HEK293 (cell line): ENCODE measurements at regions not wholly inside any gene's neighbourhood (a gene's known extent, or its start where the extent isn't known, plus 50 kb on each side); places are given as distances from the start of the nearest gene placed in this dataset.

Experiments used
- ATF2 ChIP-seq: fragments of 450-650 bp; formaldehyde crosslinking; IDR thresholded peaks from 2 replicates; pipeline ENCODE4 v1.5.1; 2016; ENCODE audit warnings: missing biosample characterization, missing genetic modification characterization, low read depth
- KLF9 ChIP-seq: fragments of 450-650 bp; formaldehyde crosslinking; IDR thresholded peaks from 2 replicates; pipeline ENCODE4 v1.5.1; 2016; ENCODE audit warnings: missing biosample characterization, missing genetic modification characterization, low read depth
- MEIS1 ChIP-seq: sonication (generic); formaldehyde crosslinking; IDR thresholded peaks from 2 replicates; pipeline ENCODE4 v1.8.1; 2022; ENCODE audit warnings: missing genetic modification reagents, mild to moderate bottlenecking, borderline replicate concordance
- SP2 ChIP-seq: fragments of 450-650 bp; formaldehyde crosslinking; IDR thresholded peaks from 2 replicates; pipeline ENCODE4 v1.5.1; 2016; ENCODE audit warnings: missing biosample characterization, missing genetic modification characterization
- ZNF2 ChIP-seq: fragments of 450-650 bp; formaldehyde crosslinking; IDR thresholded peaks from 2 replicates; pipeline ENCODE4 v1.5.1; 2016; ENCODE audit warnings: missing biosample characterization, missing genetic modification characterization
- ZNF274 ChIP-seq, 2 experiments: fragments of 200-500 bp in 1 of 2; fragments of 450-650 bp in 1 of 2; sonication (Bioruptor generic) in 1 of 2; formaldehyde crosslinking in 1 of 2; IDR thresholded peaks; 2 replicates each; pipeline versions ENCODE4 v1.5.1 to v1.6.1; 2014 to 2016; ENCODE audit warnings: borderline replicate concordance in 1 of 2, inconsistent platforms in 1 of 2, low read length in 1 of 2, missing biosample characterization in 1 of 2, missing genetic modification characterization in 1 of 2
- ZNF311 ChIP-seq: fragments of 450-650 bp; formaldehyde crosslinking; IDR thresholded peaks from 2 replicates; pipeline ENCODE4 v1.5.1; 2017; ENCODE audit warnings: missing biosample characterization, missing genetic modification characterization, borderline replicate concordance
- ZNF433 ChIP-seq: fragments of 450-650 bp; formaldehyde crosslinking; IDR thresholded peaks from 2 replicates; pipeline ENCODE4 v1.5.1; 2016; ENCODE audit warnings: missing biosample characterization, missing genetic modification characterization, low read depth
- ZNF501 ChIP-seq: fragments of 450-650 bp; formaldehyde crosslinking; IDR thresholded peaks from 2 replicates; pipeline ENCODE4 v1.5.1; 2016; ENCODE audit warnings: missing biosample characterization, missing genetic modification characterization
- ZNF549 ChIP-seq: fragments of 450-650 bp; IDR thresholded peaks from 2 replicates; pipeline ENCODE4 v1.5.1; 2018; ENCODE audit warnings: missing biosample characterization, missing genetic modification characterization, mild to moderate bottlenecking, inconsistent platforms, moderate library complexity
- ZNF555 ChIP-seq: fragments of 450-650 bp; formaldehyde crosslinking; conservative IDR thresholded peaks from 2 replicates; pipeline ENCODE4 v1.5.1; 2017; ENCODE audit warnings: missing biosample characterization, mild to moderate bottlenecking, missing genetic modification characterization, inconsistent platforms
- TF ChIP-seq, protein P1 (sequence below): fragments of 450-650 bp; formaldehyde crosslinking; IDR thresholded peaks from 2 replicates; pipeline ENCODE4 v1.5.1; 2016; ENCODE audit warnings: missing biosample characterization, missing genetic modification characterization
- TF ChIP-seq, protein P2 (sequence below): fragments of 450-650 bp; formaldehyde crosslinking; IDR thresholded peaks from 2 replicates; pipeline ENCODE4 v1.5.1; 2017; ENCODE audit warnings: missing biosample characterization, missing genetic modification characterization

GRCh38 chr10:129203819-129204218, 263.2 kb upstream of the MGMT start:
- TF ChIP-seq ZNF549 (tag by site-specific recombination) (no peak), SP2 (tag by site-specific recombination) (no peak), KLF9 (tag by site-specific recombination) (no peak), ZNF555 (tag by site-specific recombination) (no peak), ATF2 (no peak), ZNF501 (tag by site-specific recombination) (no peak), MEIS1 (CRISPR knock-in tag) (no peak), ZNF2 (tag by site-specific recombination) (no peak), ZNF433 (no peak), ZNF311 (tag by site-specific recombination) (no peak), ZNF274 (IDR thresholded peaks at IDR 0.05; ENCODE audit: low read length) (no peak), ZNF274 (tag by site-specific recombination; IDR thresholded peaks at IDR 0.05; ENCODE audit: borderline replicate concordance) (no peak)
- TF ChIP-seq, protein P1, sequence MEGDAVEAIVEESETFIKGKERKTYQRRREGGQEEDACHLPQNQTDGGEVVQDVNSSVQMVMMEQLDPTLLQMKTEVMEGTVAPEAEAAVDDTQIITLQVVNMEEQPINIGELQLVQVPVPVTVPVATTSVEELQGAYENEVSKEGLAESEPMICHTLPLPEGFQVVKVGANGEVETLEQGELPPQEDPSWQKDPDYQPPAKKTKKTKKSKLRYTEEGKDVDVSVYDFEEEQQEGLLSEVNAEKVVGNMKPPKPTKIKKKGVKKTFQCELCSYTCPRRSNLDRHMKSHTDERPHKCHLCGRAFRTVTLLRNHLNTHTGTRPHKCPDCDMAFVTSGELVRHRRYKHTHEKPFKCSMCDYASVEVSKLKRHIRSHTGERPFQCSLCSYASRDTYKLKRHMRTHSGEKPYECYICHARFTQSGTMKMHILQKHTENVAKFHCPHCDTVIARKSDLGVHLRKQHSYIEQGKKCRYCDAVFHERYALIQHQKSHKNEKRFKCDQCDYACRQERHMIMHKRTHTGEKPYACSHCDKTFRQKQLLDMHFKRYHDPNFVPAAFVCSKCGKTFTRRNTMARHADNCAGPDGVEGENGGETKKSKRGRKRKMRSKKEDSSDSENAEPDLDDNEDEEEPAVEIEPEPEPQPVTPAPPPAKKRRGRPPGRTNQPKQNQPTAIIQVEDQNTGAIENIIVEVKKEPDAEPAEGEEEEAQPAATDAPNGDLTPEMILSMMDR (tag by site-specific recombination) = no peak
- TF ChIP-seq, protein P2, sequence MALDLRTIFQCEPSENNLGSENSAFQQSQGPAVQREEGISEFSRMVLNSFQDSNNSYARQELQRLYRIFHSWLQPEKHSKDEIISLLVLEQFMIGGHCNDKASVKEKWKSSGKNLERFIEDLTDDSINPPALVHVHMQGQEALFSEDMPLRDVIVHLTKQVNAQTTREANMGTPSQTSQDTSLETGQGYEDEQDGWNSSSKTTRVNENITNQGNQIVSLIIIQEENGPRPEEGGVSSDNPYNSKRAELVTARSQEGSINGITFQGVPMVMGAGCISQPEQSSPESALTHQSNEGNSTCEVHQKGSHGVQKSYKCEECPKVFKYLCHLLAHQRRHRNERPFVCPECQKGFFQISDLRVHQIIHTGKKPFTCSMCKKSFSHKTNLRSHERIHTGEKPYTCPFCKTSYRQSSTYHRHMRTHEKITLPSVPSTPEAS (tag by site-specific recombination) = no peak
